ENCODE measurements at regions not wholly inside any gene's neighbourhood (a gene's known extent, or its start where the extent isn't known, plus 50 kb on each side); places are given as distances from the start of the nearest gene placed in this dataset.

GRCh38 chr1:60898987-60899386 lies 183.4 kb upstream of the NFIA start:
- CTCF ChIA-PET = no interaction called here
- intact Hi-C loops (cut with micrococcal nuclease) = loop anchor here (5.0 kb wide), 1 partner anchor 423 kb away; no protein-coding TSS in a partner anchor

DNA sequence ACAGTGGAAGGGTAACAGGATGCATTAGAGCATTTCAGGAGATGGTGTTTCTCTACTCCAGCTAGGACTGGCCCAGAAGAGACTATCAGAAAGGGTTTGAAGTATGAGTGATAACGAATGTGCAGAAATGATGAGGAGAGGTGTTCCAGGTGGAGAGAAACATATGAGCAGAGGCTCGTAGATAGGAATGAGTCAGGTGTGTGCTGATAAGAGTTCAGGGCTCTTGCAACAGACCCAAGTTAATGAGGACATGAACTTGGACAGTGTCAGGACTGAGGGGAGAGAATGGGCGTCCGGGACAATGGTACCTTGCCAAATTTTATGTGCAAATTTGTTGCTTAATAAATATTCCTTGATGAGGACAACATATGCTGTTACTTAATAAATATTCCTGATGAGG lies 183.9 kb upstream of the NFIA start:
- H3K27me3 Mint-ChIP-seq (ENCODE audit: low read depth) = peaks cover 8% of the 10 kb centered on the region
- H3K27ac Mint-ChIP-seq = no peak overlapping the region
- CTCF ChIA-PET = no interaction called here
- H3K4me3 Mint-ChIP-seq = no peak overlapping the region
- DNase-seq = no peak
- no peaks in the 10 kb centered on the region for H3K9me3 Mint-ChIP-seq
- no peaks in the 10 kb centered on the region for H3K36me3 Mint-ChIP-seq (ENCODE audit: low read depth)
- intact Hi-C loops (cut with micrococcal nuclease) = loop anchor here (5.0 kb wide), 1 partner anchor 424 kb away; no protein-coding TSS in a partner anchor
- H3K4me1 Mint-ChIP-seq (ENCODE audit: low read depth) = peaks cover 2% of the 10 kb centered on the region

More at GRCh38 chr1:60898987-60899386, 183.4 kb upstream of the NFIA start:
- Mint-ChIP-seq H3K4me3 (no peak overlapping the region), H3K27me3 (ENCODE audit: low read depth) (peaks cover 6% of the 10 kb centered on the region), H3K27ac (no peak overlapping the region), H3K4me1 (ENCODE audit: low read depth) (peaks cover 2% of the 10 kb centered on the region), H3K36me3 (ENCODE audit: low read depth) (no peaks in the 10 kb centered on the region), H3K9me3 (no peaks in the 10 kb centered on the region)
- DNase-seq = no peak

DNA sequence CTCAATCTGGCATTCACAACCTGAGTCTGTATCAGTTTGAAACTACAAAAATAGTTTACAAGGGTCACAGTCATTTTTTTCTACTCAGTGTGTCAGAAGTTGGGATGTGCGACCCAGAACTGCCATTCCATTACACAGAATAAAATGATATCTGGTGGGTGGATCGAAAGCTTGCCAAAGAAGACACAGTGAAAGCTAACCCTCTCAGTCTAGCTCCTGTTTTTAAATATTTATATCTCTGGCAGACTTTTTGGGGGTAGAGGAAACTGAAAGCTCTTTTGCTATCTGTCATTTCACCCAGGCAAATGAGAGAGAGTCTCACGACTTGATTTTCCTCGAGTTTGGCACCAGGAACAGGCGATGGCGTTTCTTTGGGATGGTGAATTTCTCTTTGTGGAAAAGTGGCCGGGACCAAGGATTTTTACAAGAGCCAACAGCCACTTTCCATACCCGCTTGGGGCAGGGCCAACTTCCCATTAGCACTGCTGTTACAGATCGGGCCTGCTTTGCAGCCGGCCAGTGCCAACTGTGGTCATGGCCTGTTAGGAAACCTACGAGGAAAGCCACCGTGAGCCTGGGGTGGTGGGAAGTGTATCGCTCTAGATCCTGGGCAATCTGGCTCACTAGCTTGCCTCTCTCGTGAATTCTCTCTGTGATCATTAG lies 185.5 kb upstream of the NFIA start:
- Mint-ChIP-seq H3K36me3 (ENCODE audit: low read depth) (no peaks in the 10 kb centered on the region), H3K4me3 (no peak overlapping the region), H3K27me3 (ENCODE audit: low read depth) (peaks cover 9% of the 10 kb centered on the region), H3K27ac (no peak overlapping the region), H3K4me1 (ENCODE audit: low read depth) (peaks cover 2% of the 10 kb centered on the region), H3K9me3 (no peaks in the 10 kb centered on the region)
- CTCF ChIA-PET = no interaction called here
- intact Hi-C loops (cut with micrococcal nuclease) = loop anchor here (5.0 kb wide), 1 partner anchor 425 kb away; no protein-coding TSS in a partner anchor
- no peak for DNase-seq

DNA sequence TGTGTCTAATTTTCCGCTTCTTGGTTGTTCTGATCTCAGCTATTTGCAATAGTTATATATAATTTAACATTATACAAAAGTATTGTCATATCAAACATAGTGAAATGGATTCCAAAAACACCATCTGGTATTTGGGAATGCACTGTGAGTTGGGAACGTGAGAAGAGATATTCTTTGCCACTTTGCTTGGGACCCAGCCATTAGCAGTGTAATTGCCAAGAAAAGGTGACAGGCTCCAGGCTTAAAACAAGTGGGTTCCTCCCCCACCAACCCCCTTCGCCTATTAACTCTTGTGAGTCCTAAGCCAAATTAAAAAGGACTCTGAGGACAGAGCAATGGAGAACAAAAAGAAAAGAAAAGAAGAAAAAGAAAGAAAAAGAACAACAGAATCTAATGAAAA lies 186.7 kb upstream of the NFIA start:
- CTCF ChIA-PET = no interaction called here
- intact Hi-C loops (cut with micrococcal nuclease) = loop anchor here (5.0 kb wide), 1 partner anchor 427 kb away; no protein-coding TSS in a partner anchor
- H3K9me3 Mint-ChIP-seq = no peaks in the 10 kb centered on the region
- no peaks in the 10 kb centered on the region for H3K36me3 Mint-ChIP-seq (ENCODE audit: low read depth)
- H3K27ac Mint-ChIP-seq = no peak overlapping the region
- H3K4me1 Mint-ChIP-seq (ENCODE audit: low read depth) = peaks cover 2% of the 10 kb centered on the region
- H3K4me3 Mint-ChIP-seq = no peak overlapping the region
- DNase-seq = no peak
- H3K27me3 Mint-ChIP-seq (ENCODE audit: low read depth) = peaks cover 9% of the 10 kb centered on the region

- no peak for DNase-seq
- H3K4me3 Mint-ChIP-seq = no peak overlapping the region
- H3K27me3 Mint-ChIP-seq (ENCODE audit: low read depth) = peaks cover 9% of the 10 kb centered on the region
- CTCF ChIA-PET = no interaction called here
- H3K4me1 Mint-ChIP-seq (ENCODE audit: low read depth) = peaks cover 2% of the 10 kb centered on the region
- intact Hi-C loops (cut with micrococcal nuclease) = loop anchor here (5.0 kb wide), 1 partner anchor 427 kb away; no protein-coding TSS in a partner anchor
- no peaks in the 10 kb centered on the region for H3K9me3 Mint-ChIP-seq
- no peaks in the 10 kb centered on the region for H3K36me3 Mint-ChIP-seq (ENCODE audit: low read depth)
- H3K27ac Mint-ChIP-seq = no peak overlapping the region
Measured at GRCh38 chr1:60895252-60895651, 187.1 kb upstream of the NFIA start.

- intact Hi-C loops (cut with micrococcal nuclease) = loop anchor here (5.0 kb wide), 1 partner anchor 428 kb away; no protein-coding TSS in a partner anchor
- CTCF ChIA-PET = no interaction called here
- H3K4me3 Mint-ChIP-seq = no peak overlapping the region
- H3K36me3 Mint-ChIP-seq (ENCODE audit: low read depth) = no peaks in the 10 kb centered on the region
- H3K27me3 Mint-ChIP-seq (ENCODE audit: low read depth) = peaks cover 9% of the 10 kb centered on the region
- H3K27ac Mint-ChIP-seq = no peak overlapping the region
- DNase-seq = no peak
- peaks cover 2% of the 10 kb centered on the region for H3K4me1 Mint-ChIP-seq (ENCODE audit: low read depth)
- H3K9me3 Mint-ChIP-seq = no peaks in the 10 kb centered on the region
Measured at GRCh38 chr1:60894741-60895140, 187.6 kb upstream of the NFIA start.

DNA sequence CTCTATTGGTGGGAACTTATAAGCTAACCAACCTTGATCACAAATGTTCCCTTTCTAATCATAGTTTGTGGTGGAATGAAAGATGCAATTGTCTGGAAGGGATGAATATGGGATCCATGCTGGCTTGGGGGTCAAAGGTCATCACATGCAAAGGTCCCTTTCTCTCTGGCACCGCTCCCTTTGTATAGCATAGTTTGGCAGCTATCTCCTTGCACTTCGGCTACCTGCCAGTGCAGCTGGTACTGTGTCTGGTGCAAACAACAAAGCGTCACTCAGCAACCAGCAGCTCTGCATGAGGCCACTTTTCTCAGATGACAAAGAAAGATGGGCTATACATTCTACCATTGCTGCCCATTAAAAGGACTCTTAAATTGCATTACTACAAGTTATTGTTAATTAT lies 188.2 kb upstream of the NFIA start:
- H3K27ac Mint-ChIP-seq = no peak overlapping the region
- peaks cover 2% of the 10 kb centered on the region for H3K4me1 Mint-ChIP-seq (ENCODE audit: low read depth)
- intact Hi-C loops (cut with micrococcal nuclease) = no loop called here
- no peaks in the 10 kb centered on the region for H3K36me3 Mint-ChIP-seq (ENCODE audit: low read depth)
- H3K27me3 Mint-ChIP-seq (ENCODE audit: low read depth) = peaks cover 9% of the 10 kb centered on the region
- CTCF ChIA-PET = no interaction called here
- no peak for DNase-seq
- H3K9me3 Mint-ChIP-seq = no peaks in the 10 kb centered on the region
- no peak overlapping the region for H3K4me3 Mint-ChIP-seq

- intact Hi-C loops (cut with micrococcal nuclease) = no loop called here
- Mint-ChIP-seq H3K27ac (no peak overlapping the region), H3K27me3 (ENCODE audit: low read depth) (peaks cover 7% of the 10 kb centered on the region), H3K36me3 (ENCODE audit: low read depth) (no peaks in the 10 kb centered on the region), H3K9me3 (no peaks in the 10 kb centered on the region), H3K4me1 (ENCODE audit: low read depth) (no peaks in the 10 kb centered on the region), H3K4me3 (no peak overlapping the region)
- no peak for DNase-seq
- CTCF ChIA-PET = no interaction called here
Measured at GRCh38 chr1:60893136-60893930, 189.0 kb upstream of the NFIA start.

DNA sequence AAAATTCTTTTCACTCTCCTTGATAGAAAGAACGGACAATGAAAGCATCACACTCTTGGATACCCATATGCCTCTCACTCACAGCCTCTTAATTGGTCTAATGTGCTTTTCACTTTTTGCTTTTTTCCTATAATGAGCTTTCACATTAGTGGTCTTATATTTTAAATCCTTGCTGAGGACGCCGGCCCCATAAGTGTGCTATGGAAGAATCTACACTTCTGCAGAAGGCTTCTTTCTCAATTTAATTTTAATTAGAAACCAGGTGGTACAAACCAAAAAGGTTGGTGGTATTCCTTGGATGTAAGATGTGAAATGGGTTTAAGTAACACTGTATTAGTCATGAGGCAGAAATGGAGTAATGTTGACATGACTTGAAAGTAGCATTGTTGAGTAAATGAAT lies 190.6 kb upstream of the NFIA start:
- intact Hi-C loops (cut with micrococcal nuclease) = no loop called here
- CTCF ChIA-PET = no interaction called here

GRCh38 chr1:60891281-60891680 lies 191.1 kb upstream of the NFIA start:
- Mint-ChIP-seq H3K9me3 (no peaks in the 10 kb centered on the region), H3K27me3 (ENCODE audit: low read depth) (peaks cover 9% of the 10 kb centered on the region), H3K36me3 (ENCODE audit: low read depth) (no peaks in the 10 kb centered on the region), H3K4me3 (no peak overlapping the region), H3K4me1 (ENCODE audit: low read depth) (no peaks in the 10 kb centered on the region), H3K27ac (no peak overlapping the region)
- DNase-seq = no peak
- CTCF ChIA-PET = no interaction called here
- intact Hi-C loops (cut with micrococcal nuclease) = no loop called here

More for the DNA sequence above, 190.6 kb upstream of the NFIA start:
- no peak overlapping the region for H3K4me3 Mint-ChIP-seq
- H3K36me3 Mint-ChIP-seq (ENCODE audit: low read depth) = no peaks in the 10 kb centered on the region
- no peak for DNase-seq
- no peak overlapping the region for H3K27ac Mint-ChIP-seq
- H3K4me1 Mint-ChIP-seq (ENCODE audit: low read depth) = no peaks in the 10 kb centered on the region
- H3K27me3 Mint-ChIP-seq (ENCODE audit: low read depth) = peaks cover 7% of the 10 kb centered on the region
- H3K9me3 Mint-ChIP-seq = no peaks in the 10 kb centered on the region

DNA sequence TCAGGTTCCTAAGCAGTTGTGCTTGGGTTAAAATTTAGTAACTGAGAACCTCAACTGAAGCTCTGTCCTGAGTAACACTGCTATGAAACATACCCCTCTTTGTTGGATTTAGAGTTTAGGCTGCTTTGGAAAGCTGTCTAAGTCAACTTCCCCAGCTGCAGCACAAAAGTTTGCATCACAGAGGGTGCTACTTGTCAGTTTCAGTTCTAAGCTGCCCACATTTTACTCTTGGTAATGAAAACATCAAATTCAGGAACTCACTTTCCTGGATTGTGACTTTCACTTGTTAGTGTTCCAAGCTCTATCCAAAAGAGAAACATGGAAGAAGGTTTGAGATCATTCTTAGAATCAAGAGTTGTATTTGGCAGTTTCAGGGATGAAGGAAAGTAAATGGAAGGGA lies 191.7 kb upstream of the NFIA start:
- CTCF ChIA-PET = no interaction called here
- H3K4me1 Mint-ChIP-seq (ENCODE audit: low read depth) = no peaks in the 10 kb centered on the region
- no peak overlapping the region for H3K27ac Mint-ChIP-seq
- no peaks in the 10 kb centered on the region for H3K9me3 Mint-ChIP-seq
- intact Hi-C loops (cut with micrococcal nuclease) = no loop called here
- H3K36me3 Mint-ChIP-seq (ENCODE audit: low read depth) = no peaks in the 10 kb centered on the region
- no peak for DNase-seq
- H3K4me3 Mint-ChIP-seq = no peak overlapping the region
- H3K27me3 Mint-ChIP-seq (ENCODE audit: low read depth) = peaks cover 10% of the 10 kb centered on the region

GRCh38 chr1:60889709-60890108 lies 192.7 kb upstream of the NFIA start:
- Mint-ChIP-seq H3K4me3 (no peak overlapping the region), H3K9me3 (no peaks in the 10 kb centered on the region), H3K27me3 (ENCODE audit: low read depth) (peaks cover 15% of the 10 kb centered on the region), H3K4me1 (ENCODE audit: low read depth) (no peaks in the 10 kb centered on the region), H3K27ac (no peak overlapping the region), H3K36me3 (ENCODE audit: low read depth) (no peaks in the 10 kb centered on the region)
- CTCF ChIA-PET = no interaction called here
- no peak for DNase-seq
- intact Hi-C loops (cut with micrococcal nuclease) = no loop called here

GRCh38 chr1:60888126-60888525 lies 194.2 kb upstream of the NFIA start:
- CTCF ChIA-PET = no interaction called here
- Mint-ChIP-seq H3K36me3 (ENCODE audit: low read depth) (no peaks in the 10 kb centered on the region), H3K9me3 (no peaks in the 10 kb centered on the region), H3K4me3 (no peak overlapping the region), H3K4me1 (ENCODE audit: low read depth) (no peaks in the 10 kb centered on the region), H3K27ac (no peak overlapping the region), H3K27me3 (ENCODE audit: low read depth) (peaks cover 11% of the 10 kb centered on the region)
- intact Hi-C loops (cut with micrococcal nuclease) = no loop called here
- DNase-seq = no peak

Measured in activated naive CD4-positive, alpha-beta T cell treated with anti-CD3 and anti-CD28 coated beads for 36 hours (primary cell).